WTC11 (cell line): ENCODE measurements at regions not wholly inside any gene's neighbourhood (a gene's known extent, or its start where the extent isn't known, plus 50 kb on each side); places are given as distances from the start of the nearest gene placed in this dataset.

Source experiments
- ATAC-seq: fragments of 200-7000 bp; cut with Tn5 transposase; 2 replicates; pipeline ENCODE4 v1.10.0; 2021; ENCODE audit warnings: mild to moderate bottlenecking, moderate library complexity
- CTCF ChIA-PET: fragments of 300-600 bp; sonication (Branson Sonifier 250); formaldehyde crosslinking; loops from one replicate; lab custom pipeline; 2021; ENCODE audit warnings: antibody characterized with exemption; lab: Charles Lee
- POLR2A ChIA-PET: fragments of 350-600 bp; sonication (Branson Sonifier 250); formaldehyde crosslinking; loops from one replicate; lab custom pipeline; 2021; ENCODE audit warnings: antibody characterized with exemption; lab: Charles Lee
- DNase-seq: peaks from one replicate; pipeline ENCODE4 v3.0.0; 2021; ENCODE audit warnings: low spot score
- H3K27ac Mint-ChIP-seq: 2 replicates; pipeline ENCODE4 v1.8.0; 2021; ENCODE audit warnings: mixed read lengths
- H3K27me3 Mint-ChIP-seq: 2 replicates; pipeline ENCODE4 v1.8.0; 2021; ENCODE audit warnings: low read depth, mild to moderate bottlenecking, moderate library complexity, mixed read lengths
- H3K36me3 Mint-ChIP-seq: 2 replicates; pipeline ENCODE4 v1.8.0; 2021; ENCODE audit warnings: mixed read lengths
- H3K4me1 Mint-ChIP-seq: 2 replicates; pipeline ENCODE4 v1.8.0; 2022; ENCODE audit warnings: mixed read lengths
- H3K4me3 Mint-ChIP-seq: 2 replicates; pipeline ENCODE4 v1.8.0; 2021; ENCODE audit warnings: mild to moderate bottlenecking, moderate library complexity, mixed read lengths
- H3K9me3 Mint-ChIP-seq: 2 replicates; pipeline ENCODE4 v1.8.0; 2021; ENCODE audit warnings: mixed read lengths
- ATF1 ChIP-seq: sonication (generic); formaldehyde crosslinking; IDR thresholded peaks from 2 replicates; pipeline ENCODE4 v1.8.1; 2023; ENCODE audit warnings: mild to moderate bottlenecking, moderate library complexity, missing genetic modification reagents
- FOXJ3 ChIP-seq: sonication (generic); formaldehyde crosslinking; IDR thresholded peaks from 2 replicates; pipeline ENCODE4 v1.9.0; 2021; ENCODE audit warnings: missing genetic modification reagents, mild to moderate bottlenecking, borderline replicate concordance
- GABPB1 ChIP-seq: sonication (generic); formaldehyde crosslinking; IDR thresholded peaks from 2 replicates; pipeline ENCODE4 v1.8.1; 2023; ENCODE audit warnings: mild to moderate bottlenecking, missing genetic modification reagents
- JAZF1 ChIP-seq: fragments of 250-450 bp; sonication (Bioruptor Pico); IDR thresholded peaks from 2 replicates; pipeline ENCODE4 v1.9.0; 2021; ENCODE audit warnings: moderate library complexity, mild to moderate bottlenecking, inconsistent platforms
- NFATC4 ChIP-seq: fragments of 250-450 bp; sonication (Bioruptor Pico); IDR thresholded peaks from 2 replicates; pipeline ENCODE4 v1.9.0; 2021; ENCODE audit warnings: mild to moderate bottlenecking
- NFE2L1 ChIP-seq: sonication (generic); formaldehyde crosslinking; IDR thresholded peaks from 2 replicates; pipeline ENCODE4 v1.8.1; 2023; ENCODE audit warnings: missing genetic modification reagents
- NFYB ChIP-seq: sonication (generic); formaldehyde crosslinking; conservative IDR thresholded peaks from 2 replicates; pipeline ENCODE4 v1.8.0; 2022; ENCODE audit warnings: low read depth, missing genetic modification reagents
- NR2C2 ChIP-seq: sonication (generic); formaldehyde crosslinking; IDR thresholded peaks from 2 replicates; pipeline ENCODE4 v1.8.0; 2022; ENCODE audit warnings: mild to moderate bottlenecking, missing genetic modification reagents
- PRRX2 ChIP-seq: fragments of 250-450 bp; sonication (Bioruptor Pico); IDR thresholded peaks from 2 replicates; pipeline ENCODE4 v1.8.0; 2021; ENCODE audit warnings: mild to moderate bottlenecking
- RORB ChIP-seq: fragments of 250-450 bp; sonication (Bioruptor Pico); IDR thresholded peaks from 2 replicates; pipeline ENCODE4 v1.9.0; 2021; ENCODE audit warnings: mild to moderate bottlenecking
- SMAD3 ChIP-seq: sonication (generic); formaldehyde crosslinking; IDR thresholded peaks from 2 replicates; pipeline ENCODE4 v1.8.0; 2022; ENCODE audit warnings: missing genetic modification reagents, mild to moderate bottlenecking, borderline replicate concordance
- ZNF317 ChIP-seq: sonication (generic); formaldehyde crosslinking; IDR thresholded peaks from 2 replicates; pipeline ENCODE4 v1.8.1; 2023; ENCODE audit warnings: low read depth, mild to moderate bottlenecking, moderate library complexity, missing genetic modification reagents, borderline replicate concordance
- ZNF416 ChIP-seq: fragments of 250-450 bp; sonication (Bioruptor Pico); IDR thresholded peaks from 2 replicates; pipeline ENCODE4 v1.9.0; 2021; ENCODE audit warnings: mild to moderate bottlenecking, inconsistent platforms
- ZNF423 ChIP-seq: fragments of 250-450 bp; sonication (Bioruptor Pico); IDR thresholded peaks from 2 replicates; pipeline ENCODE4 v2.1.2; 2022; ENCODE audit warnings: mild to moderate bottlenecking, moderate library complexity
- ZNF671 ChIP-seq: fragments of 250-450 bp; sonication (Bioruptor Pico); IDR thresholded peaks from 2 replicates; pipeline ENCODE4 v1.8.0; 2021; ENCODE audit warnings: mild to moderate bottlenecking
- TF ChIP-seq, protein P1 (sequence below): sonication (generic); formaldehyde crosslinking; IDR thresholded peaks from 2 replicates; pipeline ENCODE4 v1.8.1; 2022; ENCODE audit warnings: missing genetic modification reagents, borderline replicate concordance
- TF ChIP-seq, protein P2 (sequence below): sonication (generic); formaldehyde crosslinking; IDR thresholded peaks from 2 replicates; pipeline ENCODE4 v1.8.0; 2022; ENCODE audit warnings: mild to moderate bottlenecking, missing genetic modification reagents
- TF ChIP-seq, protein P3 (sequence below): sonication (generic); formaldehyde crosslinking; IDR thresholded peaks from 2 replicates; pipeline ENCODE4 v1.8.1; 2023; ENCODE audit warnings: mild to moderate bottlenecking, missing genetic modification reagents
- TF ChIP-seq, protein P4 (sequence below): fragments of 250-450 bp; sonication (Bioruptor Pico); IDR thresholded peaks from 2 replicates; pipeline ENCODE4 v1.9.0; 2021; ENCODE audit warnings: mild to moderate bottlenecking
- TF ChIP-seq, protein P5 (sequence below): fragments of 250-450 bp; sonication (Bioruptor Pico); IDR thresholded peaks from 2 replicates; pipeline ENCODE4 v2.1.2; 2022; ENCODE audit warnings: mild to moderate bottlenecking, moderate library complexity

DNA sequence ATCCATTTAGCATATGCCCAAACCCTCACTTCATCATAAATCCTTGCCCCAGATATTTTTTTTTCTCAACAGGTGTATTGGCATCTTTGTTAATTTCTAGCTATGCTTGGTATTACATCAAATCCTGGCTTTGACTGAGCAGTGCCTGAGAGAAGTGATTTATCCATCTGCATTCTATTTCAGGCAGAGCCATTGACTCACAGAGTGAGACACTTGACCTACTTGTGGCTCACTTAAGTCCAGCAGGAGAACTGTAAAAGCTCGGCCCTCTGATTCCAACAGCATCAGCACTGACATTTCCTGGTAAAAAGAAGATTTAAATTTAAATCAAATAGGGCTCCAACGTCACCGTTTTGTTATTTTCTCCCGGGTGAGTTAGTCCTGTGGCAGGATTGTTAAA, 93.4 kb downstream of the PLK2 start:
- peaks cover under 1% of the 10 kb centered on the region; the same call in 1 of the 2 replicates for H3K36me3 Mint-ChIP-seq
- H3K9me3 Mint-ChIP-seq = peaks cover 7% of the 10 kb centered on the region
- H3K27me3 Mint-ChIP-seq = peaks cover 9% of the 10 kb centered on the region
- no peak overlapping the region for H3K4me3 Mint-ChIP-seq
- H3K27ac Mint-ChIP-seq = no peak overlapping the region
- POLR2A ChIA-PET = no interaction called here
- ATAC-seq (no peak), DNase-seq (no peak)
- peaks cover 17% of the 10 kb centered on the region for H3K4me1 Mint-ChIP-seq
- no peak for TF ChIP-seq SMAD3 (CRISPR knock-in tag)
- TF ChIP-seq ZNF416 (CRISPR knock-in tag) = no peak
- no peak for TF ChIP-seq NR2C2 (CRISPR knock-in tag)
- TF ChIP-seq NFATC4 (CRISPR knock-in tag) = no peak
- TF ChIP-seq ZNF317 (CRISPR knock-in tag) = no peak
- no peak for TF ChIP-seq FOXJ3 (CRISPR knock-in tag)
- TF ChIP-seq ZNF671 (CRISPR knock-in tag) = no peak
- TF ChIP-seq, protein P1, sequence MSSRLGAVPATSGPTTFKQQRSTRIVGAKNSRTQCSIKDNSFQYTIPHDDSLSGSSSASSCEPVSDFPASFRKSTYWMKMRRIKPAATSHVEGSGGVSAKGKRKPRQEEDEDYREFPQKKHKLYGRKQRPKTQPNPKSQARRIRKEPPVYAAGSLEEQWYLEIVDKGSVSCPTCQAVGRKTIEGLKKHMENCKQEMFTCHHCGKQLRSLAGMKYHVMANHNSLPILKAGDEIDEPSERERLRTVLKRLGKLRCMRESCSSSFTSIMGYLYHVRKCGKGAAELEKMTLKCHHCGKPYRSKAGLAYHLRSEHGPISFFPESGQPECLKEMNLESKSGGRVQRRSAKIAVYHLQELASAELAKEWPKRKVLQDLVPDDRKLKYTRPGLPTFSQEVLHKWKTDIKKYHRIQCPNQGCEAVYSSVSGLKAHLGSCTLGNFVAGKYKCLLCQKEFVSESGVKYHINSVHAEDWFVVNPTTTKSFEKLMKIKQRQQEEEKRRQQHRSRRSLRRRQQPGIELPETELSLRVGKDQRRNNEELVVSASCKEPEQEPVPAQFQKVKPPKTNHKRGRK (CRISPR knock-in tag) = no peak
- TF ChIP-seq, protein P2, sequence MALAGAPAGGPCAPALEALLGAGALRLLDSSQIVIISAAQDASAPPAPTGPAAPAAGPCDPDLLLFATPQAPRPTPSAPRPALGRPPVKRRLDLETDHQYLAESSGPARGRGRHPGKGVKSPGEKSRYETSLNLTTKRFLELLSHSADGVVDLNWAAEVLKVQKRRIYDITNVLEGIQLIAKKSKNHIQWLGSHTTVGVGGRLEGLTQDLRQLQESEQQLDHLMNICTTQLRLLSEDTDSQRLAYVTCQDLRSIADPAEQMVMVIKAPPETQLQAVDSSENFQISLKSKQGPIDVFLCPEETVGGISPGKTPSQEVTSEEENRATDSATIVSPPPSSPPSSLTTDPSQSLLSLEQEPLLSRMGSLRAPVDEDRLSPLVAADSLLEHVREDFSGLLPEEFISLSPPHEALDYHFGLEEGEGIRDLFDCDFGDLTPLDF (CRISPR knock-in tag) = no peak
- CTCF ChIA-PET = no interaction called here

DNA sequence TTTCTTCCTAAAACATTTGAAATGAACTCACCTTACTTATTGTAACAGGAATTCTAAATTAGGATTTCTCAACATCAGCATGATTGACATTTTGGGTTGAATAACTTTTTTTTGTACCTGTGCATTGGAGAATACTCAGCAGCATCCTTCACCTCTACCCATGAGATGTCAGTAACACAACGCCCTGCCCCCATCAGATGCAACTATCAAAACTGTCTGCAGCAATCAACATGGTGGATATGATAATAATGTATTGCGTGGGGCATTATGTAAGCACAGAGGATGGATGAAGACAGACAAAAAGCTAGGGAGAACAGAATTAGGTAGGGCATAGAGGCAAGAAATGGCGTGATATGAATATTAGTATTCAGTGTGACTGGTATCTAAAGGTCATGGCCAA, 94.1 kb downstream of the PLK2 start:
- ATAC-seq (no peak), DNase-seq (no peak)
- no peak overlapping the region for H3K27ac Mint-ChIP-seq
- POLR2A ChIA-PET = no interaction called here
- no peak overlapping the region for H3K4me3 Mint-ChIP-seq
- CTCF ChIA-PET = no interaction called here
- H3K36me3 Mint-ChIP-seq = no peaks in the 10 kb centered on the region
- H3K27me3 Mint-ChIP-seq = peaks cover 9% of the 10 kb centered on the region
- H3K4me1 Mint-ChIP-seq = peaks cover 19% of the 10 kb centered on the region
- TF ChIP-seq GABPB1 (CRISPR knock-in tag) (no peak), ZNF423 (CRISPR knock-in tag) (no peak), NFE2L1 (no peak), ATF1 (CRISPR knock-in tag) (no peak), FOXJ3 (CRISPR knock-in tag) (no peak), PRRX2 (CRISPR knock-in tag) (no peak), ZNF671 (CRISPR knock-in tag) (no peak), RORB (CRISPR knock-in tag) (no peak), NFYB (CRISPR knock-in tag) (no peak), JAZF1 (CRISPR knock-in tag) (no peak)
- TF ChIP-seq, protein P3, sequence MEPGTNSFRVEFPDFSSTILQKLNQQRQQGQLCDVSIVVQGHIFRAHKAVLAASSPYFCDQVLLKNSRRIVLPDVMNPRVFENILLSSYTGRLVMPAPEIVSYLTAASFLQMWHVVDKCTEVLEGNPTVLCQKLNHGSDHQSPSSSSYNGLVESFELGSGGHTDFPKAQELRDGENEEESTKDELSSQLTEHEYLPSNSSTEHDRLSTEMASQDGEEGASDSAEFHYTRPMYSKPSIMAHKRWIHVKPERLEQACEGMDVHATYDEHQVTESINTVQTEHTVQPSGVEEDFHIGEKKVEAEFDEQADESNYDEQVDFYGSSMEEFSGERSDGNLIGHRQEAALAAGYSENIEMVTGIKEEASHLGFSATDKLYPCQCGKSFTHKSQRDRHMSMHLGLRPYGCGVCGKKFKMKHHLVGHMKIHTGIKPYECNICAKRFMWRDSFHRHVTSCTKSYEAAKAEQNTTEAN = no peak
- TF ChIP-seq, protein P4, sequence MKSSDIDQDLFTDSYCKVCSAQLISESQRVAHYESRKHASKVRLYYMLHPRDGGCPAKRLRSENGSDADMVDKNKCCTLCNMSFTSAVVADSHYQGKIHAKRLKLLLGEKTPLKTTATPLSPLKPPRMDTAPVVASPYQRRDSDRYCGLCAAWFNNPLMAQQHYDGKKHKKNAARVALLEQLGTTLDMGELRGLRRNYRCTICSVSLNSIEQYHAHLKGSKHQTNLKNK (CRISPR knock-in tag) = no peak
- TF ChIP-seq, protein P5, sequence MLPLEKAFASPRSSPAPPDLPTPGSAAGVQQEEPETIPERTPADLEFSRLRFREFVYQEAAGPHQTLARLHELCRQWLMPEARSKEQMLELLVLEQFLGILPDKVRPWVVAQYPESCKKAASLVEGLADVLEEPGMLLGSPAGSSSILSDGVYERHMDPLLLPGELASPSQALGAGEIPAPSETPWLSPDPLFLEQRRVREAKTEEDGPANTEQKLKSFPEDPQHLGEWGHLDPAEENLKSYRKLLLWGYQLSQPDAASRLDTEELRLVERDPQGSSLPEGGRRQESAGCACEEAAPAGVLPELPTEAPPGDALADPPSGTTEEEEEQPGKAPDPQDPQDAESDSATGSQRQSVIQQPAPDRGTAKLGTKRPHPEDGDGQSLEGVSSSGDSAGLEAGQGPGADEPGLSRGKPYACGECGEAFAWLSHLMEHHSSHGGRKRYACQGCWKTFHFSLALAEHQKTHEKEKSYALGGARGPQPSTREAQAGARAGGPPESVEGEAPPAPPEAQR (CRISPR knock-in tag) = no peak
- peaks cover 2% of the 10 kb centered on the region for H3K9me3 Mint-ChIP-seq
